ENCODE measurements at regions not wholly inside any gene's neighbourhood (a gene's known extent, or its start where the extent isn't known, plus 50 kb on each side); places are given as distances from the start of the nearest gene placed in this dataset.
"Not testable (repeated sequence)": the region's sequence is repeated elsewhere in the genome, so short reads cannot be mapped to it uniquely, and the experiment has no call there.

- no peak for DNase-seq
Measured at GRCh38 chr4:163988391-163988790, 493.9 kb downstream of the TMA16 start.

- no peak for DNase-seq
Measured at GRCh38 chr4:163988865-163989264, 494.4 kb downstream of the TMA16 start.

GRCh38 chr4:163991298-163991865, 496.9 kb downstream of the TMA16 start:
- DNase-seq, result no peak

GRCh38 chr4:164009435-164009834, 514.9 kb downstream of the TMA16 start:
- DNase-seq, result no peak

GRCh38 chr4:164011791-164012190, 517.3 kb downstream of the TMA16 start:
- no peak for DNase-seq

- no peak for DNase-seq
Measured at GRCh38 chr4:164012396-164013027, 518.0 kb downstream of the TMA16 start.

- no peak for DNase-seq
Measured at GRCh38 chr4:164021947-164022346, 527.5 kb downstream of the TMA16 start.

- no peak for DNase-seq
Measured at GRCh38 chr4:164023214-164023613, 528.7 kb downstream of the TMA16 start.

- DNase-seq, result no peak
Measured at GRCh38 chr4:164027805-164028204, 533.3 kb downstream of the TMA16 start.

GRCh38 chr4:164039482-164039881, 545.0 kb downstream of the TMA16 start:
- no peak for DNase-seq

- DNase-seq, result no peak
Measured at GRCh38 chr4:164056426-164057142, 562.1 kb downstream of the TMA16 start.

- DNase-seq, result no peak
Measured at GRCh38 chr4:164058776-164059445, 564.4 kb downstream of the TMA16 start.

- DNase-seq, result no peak
Measured at GRCh38 chr4:164060456-164060855, 566.0 kb downstream of the TMA16 start.

- no peak for DNase-seq
Measured at GRCh38 chr4:164068392-164068791, 573.9 kb downstream of the TMA16 start.

GRCh38 chr4:164070625-164071024, 576.1 kb downstream of the TMA16 start:
- DNase-seq, result no peak

- no peak for DNase-seq
Measured at GRCh38 chr4:164081371-164081770, 586.9 kb downstream of the TMA16 start.

- no peak for DNase-seq
Measured at GRCh38 chr4:164081801-164082200, 587.3 kb downstream of the TMA16 start.

- no peak for DNase-seq
Measured at GRCh38 chr4:164087733-164088132, 593.2 kb downstream of the TMA16 start.

GRCh38 chr4:164095313-164096110, 601.0 kb downstream of the TMA16 start:
- DNase-seq, result no peak

- DNase-seq, result no peak
Measured at GRCh38 chr4:164096766-164097518, 602.5 kb downstream of the TMA16 start.

- DNase-seq, result not testable (repeated sequence)
Measured at GRCh38 chr4:164100741-164101365, 606.4 kb downstream of the TMA16 start.
